Stimulated activated CD4-positive, alpha-beta T cell treated with anti-CD3 and anti-CD28 coated beads, Interleukin-1b, Interleukin-23, amount 100 ng/mL, for 24 hours (primary cell): ENCODE measurements at regions not wholly inside any gene's neighbourhood (a gene's known extent, or its start where the extent isn't known, plus 50 kb on each side); places are given as distances from the start of the nearest gene placed in this dataset.

Experiments used
- DNase-seq, 4 experiments: peaks; one replicate each; pipeline ENCODE4 v3.0.0-alpha.2; 2020; ENCODE audit warnings: low read depth in 4 of 4, low spot score in 1 of 4

- DNase-seq = no peak
These were observed 51.0 kb upstream of the DLG1 start for GRCh38 chr3:197349368-197349767.
